ENCODE measurements at regions not wholly inside any gene's neighbourhood (a gene's known extent, or its start where the extent isn't known, plus 50 kb on each side); places are given as distances from the start of the nearest gene placed in this dataset.

- TF ChIP-seq CTCF (conservative IDR thresholded peaks at IDR 0.05 in 1 of 2, IDR thresholded peaks at IDR 0.05 in 1 of 2; ENCODE audit: extremely low read depth in 1 of 2, insufficient read depth in 1 of 2, low read depth in 1 of 2, low read length in 2 of 2) = no peak
- TF ChIP-seq EZH2 (IDR thresholded peaks at IDR 0.05; ENCODE audit: borderline replicate concordance, low read length) = no peak
These were observed 136.5 kb downstream of the ZNF621 start for GRCh38 chr3:40661284-40661683.
